Activated CD4-positive, alpha-beta T cell treated with anti-CD3 and anti-CD28 coated beads, Interleukin-2, amount 50 U/mL, for 16 hours (primary cell): ENCODE measurements at regions not wholly inside any gene's neighbourhood (a gene's known extent, or its start where the extent isn't known, plus 50 kb on each side); places are given as distances from the start of the nearest gene placed in this dataset.

Source experiments
- DNase-seq: peaks from one replicate; pipeline ENCODE4 v3.0.0-alpha.2; 2020

- DNase-seq = no peak
These were observed 95.8 kb upstream of the ABCA1 start for GRCh38 chr9:105023788-105024187.

GRCh38 chr9:105024529-105024928 is 96.6 kb upstream of the ABCA1 start:
- no peak for DNase-seq

- DNase-seq = no peak
These were observed 98.5 kb upstream of the ABCA1 start for GRCh38 chr9:105026451-105026850.

- DNase-seq = no peak
These were observed 99.1 kb upstream of the ABCA1 start for GRCh38 chr9:105027084-105027483.

GRCh38 chr9:105030285-105030684 is 102.3 kb upstream of the ABCA1 start:
- no peak for DNase-seq

- no peak for DNase-seq
These were observed 109.2 kb upstream of the ABCA1 start for GRCh38 chr9:105037139-105037538.

- no peak for DNase-seq
These were observed 110.1 kb upstream of the ABCA1 start for GRCh38 chr9:105038051-105038450.

- DNase-seq = no peak
These were observed 111.3 kb upstream of the ABCA1 start for GRCh38 chr9:105039175-105039799.

GRCh38 chr9:105043370-105043936 is 115.5 kb upstream of the ABCA1 start:
- DNase-seq = no peak

- DNase-seq = no peak
These were observed 116.6 kb upstream of the ABCA1 start for GRCh38 chr9:105044518-105044917.

GRCh38 chr9:105046907-105047741 is 119.2 kb upstream of the ABCA1 start:
- no peak for DNase-seq

- no peak for DNase-seq
These were observed 119.7 kb upstream of the ABCA1 start for GRCh38 chr9:105047742-105048041.

GRCh38 chr9:105048331-105048730 is 120.4 kb upstream of the ABCA1 start:
- no peak for DNase-seq

GRCh38 chr9:105050296-105050695 is 122.3 kb upstream of the ABCA1 start:
- no peak for DNase-seq

- DNase-seq = no peak
These were observed 123.9 kb upstream of the ABCA1 start for GRCh38 chr9:105051897-105052296.

- no peak for DNase-seq
These were observed 124.4 kb upstream of the ABCA1 start for GRCh38 chr9:105052346-105052745.

GRCh38 chr9:105053209-105053652 is 125.3 kb upstream of the ABCA1 start:
- DNase-seq = peak; percentile 70

- DNase-seq = no peak
These were observed 126.5 kb upstream of the ABCA1 start for GRCh38 chr9:105054491-105054890.

- no peak for DNase-seq
These were observed 128.0 kb upstream of the ABCA1 start for GRCh38 chr9:105055917-105056316.

- DNase-seq = no peak
These were observed 129.6 kb upstream of the ABCA1 start for GRCh38 chr9:105057551-105057950.

- DNase-seq = no peak
These were observed 131.3 kb upstream of the ABCA1 start for GRCh38 chr9:105059252-105059651.

GRCh38 chr9:105062222-105062855 is 134.4 kb upstream of the ABCA1 start:
- no peak for DNase-seq

GRCh38 chr9:105064248-105065097 is 136.5 kb upstream of the ABCA1 start:
- DNase-seq = no peak
